ENCODE measurements at regions not wholly inside any gene's neighbourhood (a gene's known extent, or its start where the extent isn't known, plus 50 kb on each side); places are given as distances from the start of the nearest gene placed in this dataset.

GRCh38 chr2:198861080-198861479, 596.7 kb downstream of the SATB2 start:
- TF ChIP-seq USF2 (CRISPR knock-in tag; IDR thresholded peaks at IDR 0.05) (no peak), FOXJ3 (CRISPR knock-in tag; IDR thresholded peaks at IDR 0.05; ENCODE audit: borderline replicate concordance) (no peak), TEAD4 (CRISPR knock-in tag; IDR thresholded peaks at IDR 0.05) (no peak), HMGXB4 (CRISPR knock-in tag; IDR thresholded peaks at IDR 0.05) (no peak), CTCF (IDR thresholded peaks at IDR 0.05) (no peak), ZNF138 (CRISPR knock-in tag; conservative IDR thresholded peaks at IDR 0.05) (no peak), ERG (CRISPR knock-in tag; IDR thresholded peaks at IDR 0.05) (no peak), ESRRA (CRISPR knock-in tag; IDR thresholded peaks at IDR 0.05; ENCODE audit: borderline replicate concordance) (no peak), CBFB (CRISPR knock-in tag; IDR thresholded peaks at IDR 0.05; ENCODE audit: low read depth) (no peak), ZNF281 (CRISPR knock-in tag; IDR thresholded peaks at IDR 0.05) (no peak)
- TF ChIP-seq, protein P1, sequence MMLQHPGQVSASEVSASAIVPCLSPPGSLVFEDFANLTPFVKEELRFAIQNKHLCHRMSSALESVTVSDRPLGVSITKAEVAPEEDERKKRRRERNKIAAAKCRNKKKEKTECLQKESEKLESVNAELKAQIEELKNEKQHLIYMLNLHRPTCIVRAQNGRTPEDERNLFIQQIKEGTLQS (CRISPR knock-in tag; conservative IDR thresholded peaks at IDR 0.05): no peak
- TF ChIP-seq, protein P2, sequence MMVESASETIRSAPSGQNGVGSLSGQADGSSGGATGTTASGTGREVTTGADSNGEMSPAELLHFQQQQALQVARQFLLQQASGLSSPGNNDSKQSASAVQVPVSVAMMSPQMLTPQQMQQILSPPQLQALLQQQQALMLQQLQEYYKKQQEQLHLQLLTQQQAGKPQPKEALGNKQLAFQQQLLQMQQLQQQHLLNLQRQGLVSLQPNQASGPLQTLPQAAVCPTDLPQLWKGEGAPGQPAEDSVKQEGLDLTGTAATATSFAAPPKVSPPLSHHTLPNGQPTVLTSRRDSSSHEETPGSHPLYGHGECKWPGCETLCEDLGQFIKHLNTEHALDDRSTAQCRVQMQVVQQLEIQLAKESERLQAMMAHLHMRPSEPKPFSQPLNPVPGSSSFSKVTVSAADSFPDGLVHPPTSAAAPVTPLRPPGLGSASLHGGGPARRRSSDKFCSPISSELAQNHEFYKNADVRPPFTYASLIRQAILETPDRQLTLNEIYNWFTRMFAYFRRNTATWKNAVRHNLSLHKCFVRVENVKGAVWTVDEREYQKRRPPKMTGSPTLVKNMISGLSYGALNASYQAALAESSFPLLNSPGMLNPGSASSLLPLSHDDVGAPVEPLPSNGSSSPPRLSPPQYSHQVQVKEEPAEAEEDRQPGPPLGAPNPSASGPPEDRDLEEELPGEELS (CRISPR knock-in tag; IDR thresholded peaks at IDR 0.05): no peak

All from WTC11 (cell line).